HG03457 (cell line): ENCODE measurements at regions not wholly inside any gene's neighbourhood (a gene's known extent, or its start where the extent isn't known, plus 50 kb on each side); places are given as distances from the start of the nearest gene placed in this dataset.
"Not testable (repeated sequence)": the region's sequence is repeated elsewhere in the genome, so short reads cannot be mapped to it uniquely, and the experiment has no call there.

Experiments
- ATAC-seq: cut with Tn5 transposase; IDR thresholded peaks from one replicate; pipeline ENCODE4 v1.9.1; 2021; ENCODE audit warnings: moderate number of reproducible peaks; ENCODE audit not compliant: unreplicated experiment

GRCh38 chr4:170234800-170235199 lies 145.0 kb upstream of the AADAT start:
- ATAC-seq, result no peak

DNA sequence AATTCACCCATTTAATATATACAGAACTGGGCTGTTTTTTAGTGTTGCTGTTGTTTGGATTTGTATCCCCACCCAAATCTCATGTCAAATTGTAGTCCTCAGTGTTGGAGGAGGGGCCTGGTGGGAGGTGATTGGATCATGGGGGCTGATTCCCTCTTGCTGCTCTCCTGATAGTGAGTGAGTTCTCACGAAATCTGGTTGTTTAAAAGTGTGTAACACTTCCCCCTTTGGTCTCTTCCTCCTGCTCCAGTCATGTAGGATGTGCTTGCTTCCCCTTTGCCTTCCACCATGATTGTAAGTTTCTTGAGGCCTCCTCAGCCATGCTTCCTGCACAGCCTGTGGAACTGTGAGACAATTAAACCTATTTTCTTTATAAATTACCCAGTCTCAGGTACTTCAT lies 141.6 kb upstream of the AADAT start:
- ATAC-seq, result no peak

- no peak for ATAC-seq
Measured at GRCh38 chr4:170230242-170230641, 140.5 kb upstream of the AADAT start.

- ATAC-seq, result no peak
Measured at GRCh38 chr4:170229006-170229405, 139.2 kb upstream of the AADAT start.

GRCh38 chr4:170227928-170228327 lies 138.2 kb upstream of the AADAT start:
- no peak for ATAC-seq

DNA sequence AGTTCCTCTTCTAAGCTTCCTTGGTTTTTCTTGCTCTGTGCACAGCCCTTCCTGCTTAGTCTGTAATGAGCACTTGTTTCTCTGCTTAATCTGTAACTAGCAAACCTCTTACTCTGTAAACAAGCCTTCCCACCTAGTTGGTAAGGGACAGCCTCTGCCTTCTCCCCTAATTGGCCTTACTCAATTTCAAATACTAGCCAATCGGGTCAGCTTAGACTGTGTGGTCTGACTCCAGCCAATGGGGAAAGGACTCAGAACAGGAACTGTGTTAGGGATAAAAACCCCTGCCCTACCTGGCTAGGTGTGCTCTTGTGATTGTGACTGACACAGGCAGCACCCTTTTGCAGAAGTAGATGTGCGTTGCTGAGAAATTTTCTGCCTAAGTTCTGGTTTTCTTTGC lies 136.5 kb upstream of the AADAT start:
- no peak for ATAC-seq

- no peak for ATAC-seq
Measured at GRCh38 chr4:170214731-170215130, 125.0 kb upstream of the AADAT start.

DNA sequence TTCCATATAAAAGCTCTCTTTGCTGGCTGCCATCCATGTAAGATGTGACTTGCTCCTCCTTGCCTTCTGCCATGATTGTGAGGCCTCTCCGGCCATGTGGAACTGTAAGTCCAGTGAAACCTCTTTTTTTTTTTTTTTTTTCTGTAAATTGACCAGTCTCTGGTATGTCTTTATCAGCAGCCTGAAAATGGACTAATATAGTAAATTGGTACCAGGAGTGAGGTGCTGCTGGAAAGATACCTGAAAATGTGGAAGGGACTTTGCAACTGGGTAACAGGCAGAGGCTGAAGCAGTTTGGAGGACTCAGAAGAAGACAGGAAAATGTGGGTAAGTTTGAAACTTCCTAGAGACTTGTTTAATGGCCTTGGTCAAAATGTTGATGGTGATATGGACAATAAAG lies 124.3 kb upstream of the AADAT start:
- ATAC-seq, result no peak

DNA sequence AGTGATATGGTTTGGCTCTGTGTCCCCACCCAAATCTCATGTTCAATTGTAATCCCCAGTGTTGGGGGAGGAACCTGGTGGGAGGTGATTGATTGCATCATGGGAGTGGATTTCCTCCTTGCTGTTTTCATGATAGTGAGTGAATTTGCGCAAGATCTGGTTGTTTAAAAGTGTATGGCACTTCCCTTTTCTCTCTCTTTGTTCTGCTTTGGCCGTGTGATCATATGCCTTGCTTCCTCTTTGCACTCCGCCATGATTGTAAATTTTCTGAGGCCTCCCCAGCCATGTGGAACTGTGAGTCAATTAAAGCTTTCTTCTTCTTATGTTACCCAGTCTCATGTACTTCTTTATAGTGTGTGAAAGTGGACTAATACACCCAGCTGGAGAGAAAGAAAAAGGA lies 113.0 kb upstream of the AADAT start:
- ATAC-seq, result no peak

DNA sequence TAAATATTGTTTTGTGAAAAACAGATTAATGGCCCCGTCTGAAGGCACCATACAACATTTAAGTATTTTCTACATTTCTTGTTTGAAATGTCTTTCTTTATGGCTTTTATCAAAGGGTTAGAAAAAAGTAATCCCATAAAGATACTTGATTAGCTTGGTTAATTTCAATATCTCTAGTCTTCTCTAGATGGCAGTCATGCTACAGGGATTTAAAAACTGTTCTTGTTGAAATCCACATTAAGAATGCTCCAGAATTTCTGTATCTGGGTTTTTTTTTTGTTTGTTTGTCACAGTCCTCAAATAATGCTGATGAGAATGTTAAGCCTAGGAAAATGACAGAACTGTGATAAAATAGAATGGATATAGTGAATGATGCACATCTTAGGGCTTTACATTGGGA lies 109.0 kb upstream of the AADAT start:
- no peak for ATAC-seq

DNA sequence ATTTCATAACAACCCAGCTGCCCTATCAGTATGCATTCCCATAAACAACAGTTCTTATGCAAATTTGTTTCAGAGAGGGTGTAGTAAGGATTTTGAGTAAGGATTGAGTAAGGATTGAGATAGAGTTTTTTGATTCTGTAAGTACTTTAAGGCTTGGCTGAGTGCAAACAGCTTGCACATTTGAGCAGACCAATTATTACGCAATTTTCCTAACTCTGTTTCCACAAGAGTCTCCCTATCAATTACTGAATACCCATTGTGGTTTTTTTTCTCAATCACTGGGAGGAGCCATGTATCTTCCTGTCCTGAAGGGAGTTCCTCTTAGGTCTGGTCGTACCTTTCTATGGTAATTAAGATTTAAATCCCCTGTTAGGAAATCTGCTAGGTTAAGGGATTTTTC lies 105.0 kb upstream of the AADAT start:
- not testable (repeated sequence) for ATAC-seq

DNA sequence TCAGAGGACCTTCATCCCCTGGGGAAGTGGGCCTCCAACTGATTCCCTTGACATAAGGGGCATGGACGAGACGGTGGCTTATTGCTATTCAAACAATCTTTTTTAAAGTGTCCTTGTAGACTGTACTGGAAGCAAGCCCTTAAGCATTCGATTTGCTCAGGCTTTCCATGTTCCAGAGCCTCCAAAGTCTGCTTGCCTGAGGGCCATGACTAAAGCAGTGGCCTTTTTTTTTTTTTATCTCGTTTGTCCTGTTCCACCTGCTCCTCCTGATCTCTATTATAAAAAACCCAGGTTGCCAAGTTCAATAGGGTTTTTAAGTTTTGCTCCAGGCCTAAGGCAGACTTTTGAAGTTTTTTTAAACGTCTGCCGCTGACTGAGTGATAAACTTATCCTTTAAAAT lies 103.7 kb upstream of the AADAT start:
- ATAC-seq, result no peak

DNA sequence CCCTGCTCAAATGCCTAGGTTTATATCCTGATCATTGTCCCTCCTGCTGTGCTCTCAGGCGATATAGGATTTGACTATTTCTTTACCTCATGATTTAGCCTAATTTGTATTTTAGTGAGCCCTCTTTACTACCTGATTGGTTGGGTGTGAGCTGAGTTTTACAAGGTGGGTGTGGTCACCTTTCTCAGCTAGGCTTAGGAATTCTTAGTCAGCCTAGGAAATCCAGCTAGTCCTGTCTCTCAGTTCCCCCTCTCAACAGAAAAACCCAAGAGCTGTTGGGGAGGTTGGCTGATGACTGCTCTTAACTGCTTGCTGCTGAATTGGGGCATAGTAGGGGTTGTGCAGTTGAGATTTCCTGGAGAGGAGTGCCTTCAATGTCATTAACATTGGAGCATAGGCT lies 100.5 kb upstream of the AADAT start:
- ATAC-seq, result no peak

- ATAC-seq, result no peak
Measured at GRCh38 chr4:170170861-170171260, 81.1 kb upstream of the AADAT start.

- ATAC-seq, result no peak
Measured at GRCh38 chr4:170169699-170170098, 79.9 kb upstream of the AADAT start.

DNA sequence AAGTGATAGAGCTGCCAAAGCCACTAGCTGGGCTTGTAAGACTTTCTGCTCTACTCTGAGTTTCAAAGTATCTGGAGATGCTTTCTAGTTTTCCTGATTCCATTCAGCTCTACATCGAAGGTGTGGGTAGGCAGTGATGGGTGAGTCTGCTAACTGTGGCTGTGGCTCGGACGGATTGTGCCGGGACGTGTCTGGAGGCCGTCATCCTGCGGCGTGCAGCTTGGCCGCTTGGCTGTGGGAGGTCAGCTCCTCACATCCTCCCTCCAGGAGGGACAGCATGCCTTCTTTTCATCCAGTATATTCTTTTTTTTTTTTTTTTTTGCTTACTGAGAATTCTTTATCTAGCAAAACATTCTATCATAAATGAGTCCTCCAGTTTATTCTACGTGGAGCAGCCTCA lies 77.9 kb upstream of the AADAT start:
- no peak for ATAC-seq

- ATAC-seq, result not testable (repeated sequence)
Measured at GRCh38 chr4:170166193-170166592, 76.4 kb upstream of the AADAT start.

DNA sequence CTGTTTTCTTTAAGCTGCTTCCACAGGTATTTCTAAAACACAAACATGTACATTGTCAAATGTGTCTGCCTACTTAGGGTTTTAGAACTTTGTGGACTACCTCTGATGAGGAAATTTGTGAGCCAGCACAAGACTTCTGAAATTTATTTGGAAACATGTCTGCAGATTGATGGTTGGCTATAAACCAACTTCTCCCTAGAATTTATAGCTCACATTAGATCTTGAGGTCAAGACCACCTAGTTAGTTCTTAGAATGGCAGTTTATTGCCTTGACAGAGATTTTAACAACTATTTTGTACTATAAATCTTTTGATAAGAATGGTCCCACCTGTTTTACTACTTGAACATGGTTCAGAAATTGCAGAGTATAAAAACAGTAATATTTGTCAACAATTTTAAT lies 72.7 kb upstream of the AADAT start:
- ATAC-seq, result no peak

DNA sequence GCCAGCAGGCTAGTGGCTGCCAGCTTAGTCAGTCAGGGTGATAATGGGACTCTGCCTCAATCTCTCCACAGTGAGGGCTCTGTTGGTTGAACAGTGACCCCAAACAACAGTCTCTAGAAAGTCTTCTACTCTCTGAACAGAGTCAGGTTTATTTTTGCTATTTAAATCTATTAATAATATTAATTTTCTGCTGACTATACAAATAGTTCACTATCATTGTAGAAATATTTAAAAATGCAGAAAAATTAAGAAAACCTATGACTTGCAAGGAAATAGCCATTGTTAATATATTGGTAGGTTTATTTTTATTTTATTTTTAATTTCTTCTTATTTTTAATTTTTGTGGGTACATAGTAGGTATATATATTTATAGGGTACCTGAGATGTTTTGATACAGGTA lies 67.9 kb upstream of the AADAT start:
- ATAC-seq, result no peak

DNA sequence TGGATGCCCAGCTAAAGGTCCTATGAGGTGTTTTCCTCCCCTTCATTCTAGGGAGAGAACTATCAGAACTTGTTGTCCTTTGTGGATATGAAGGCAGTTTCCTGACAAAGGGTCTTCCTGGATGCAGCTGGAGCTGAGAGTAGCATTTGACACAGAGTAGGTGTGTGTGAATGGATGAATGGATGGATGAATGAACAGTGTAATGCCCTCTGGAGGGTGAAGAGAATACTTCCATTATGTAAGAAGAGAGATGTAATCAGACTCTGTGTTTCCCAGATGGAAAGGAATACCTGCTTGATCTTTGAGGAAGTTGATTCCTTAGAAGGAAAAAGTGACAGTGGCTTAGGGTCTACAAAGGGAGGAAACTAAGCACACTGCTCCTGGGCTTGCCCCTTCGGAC lies 55.4 kb upstream of the AADAT start:
- ATAC-seq, result no peak

DNA sequence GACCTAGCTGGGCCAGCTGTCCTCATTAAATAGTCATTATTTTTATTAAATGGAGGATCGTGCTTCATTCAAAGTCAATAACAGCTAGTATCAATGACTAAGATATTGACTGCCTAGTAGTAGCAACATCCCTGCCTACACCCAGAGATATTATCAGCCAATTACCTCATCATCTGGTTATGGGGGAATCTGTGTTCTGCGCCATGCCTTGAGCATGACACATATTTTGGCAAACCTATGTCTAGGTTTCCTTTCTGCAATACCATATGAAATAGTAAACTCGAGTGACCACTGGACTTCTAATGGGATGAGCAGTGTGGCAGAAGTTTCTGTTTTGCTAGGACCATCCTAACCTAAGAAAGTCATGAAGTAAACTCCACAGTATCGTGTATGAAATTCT lies 50.0 kb upstream of the AADAT start:
- ATAC-seq, result no peak
